Globus pallidus (tissue), 1 donor: ENCODE measurements at regions not wholly inside any gene's neighbourhood (a gene's known extent, or its start where the extent isn't known, plus 50 kb on each side); places are given as distances from the start of the nearest gene placed in this dataset.
"Not testable (repeated sequence)": the region's sequence is repeated elsewhere in the genome, so short reads cannot be mapped to it uniquely, and the experiment has no call there.

Source experiments
- DNase-seq: peaks from one replicate; pipeline ENCODE4 v3.0.0-alpha.2; 2015; ENCODE audit warnings: low spot score

GRCh38 chr7:81833401-81833800, 63.6 kb upstream of the HGF start:
- DNase-seq = no peak

DNA sequence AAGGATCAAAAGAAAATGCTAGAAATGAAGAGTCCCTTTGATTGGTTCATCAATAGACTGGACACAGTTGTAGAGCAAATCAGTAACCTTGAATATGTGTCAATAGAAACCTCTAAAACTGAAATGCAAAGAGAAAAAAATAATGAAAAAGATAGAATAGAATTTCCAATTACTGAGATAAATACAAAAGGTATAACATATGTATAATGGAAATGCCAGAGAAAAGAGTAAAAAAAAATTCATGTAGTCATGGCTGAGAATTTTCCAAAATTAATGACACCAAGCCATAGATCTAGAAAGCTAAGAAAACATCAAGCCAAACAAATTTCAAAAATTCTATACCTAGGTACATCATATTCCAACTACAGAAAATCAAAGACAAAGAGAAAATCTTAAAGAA, 62.0 kb upstream of the HGF start:
- DNase-seq = no peak

GRCh38 chr7:81829511-81829910, 59.7 kb upstream of the HGF start:
- not testable (repeated sequence) for DNase-seq

DNA sequence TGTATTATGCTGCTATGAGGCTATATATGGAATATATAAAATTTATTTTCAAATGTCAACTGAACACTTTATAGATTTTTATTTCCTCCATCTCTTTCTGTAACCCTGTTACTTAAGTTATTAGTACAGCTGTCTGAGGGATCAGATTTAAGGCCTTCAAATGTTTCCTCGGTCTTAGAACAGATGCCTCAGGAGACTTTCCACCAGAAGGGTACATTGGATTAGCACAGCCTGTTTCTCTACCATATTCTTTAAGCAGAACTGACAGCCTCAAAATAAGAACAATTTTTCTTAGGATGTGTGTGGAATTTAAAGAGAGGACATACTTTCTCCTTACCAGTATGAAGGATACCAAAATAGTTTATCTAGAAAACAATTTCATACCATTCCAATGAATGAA, 53.0 kb upstream of the HGF start:
- no peak for DNase-seq

DNA sequence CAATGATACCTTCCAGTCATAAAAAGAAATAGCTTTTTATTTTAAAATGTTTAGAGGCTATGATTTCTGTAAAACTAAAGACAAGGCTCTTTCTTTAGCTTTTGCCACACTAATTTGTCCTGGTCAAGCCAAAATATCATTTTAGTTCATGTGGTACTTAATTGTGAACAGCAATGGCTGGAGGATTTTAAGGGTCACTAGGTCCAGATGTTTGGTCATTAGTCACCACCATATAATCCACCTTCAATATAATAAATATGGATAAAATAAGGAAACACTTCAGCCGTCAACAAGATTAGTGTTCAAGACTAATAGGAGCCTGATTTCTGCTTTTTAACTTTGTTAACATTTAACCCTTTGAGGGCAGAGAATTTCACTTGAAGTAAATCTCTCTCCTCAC, 50.0 kb upstream of the HGF start:
- no peak for DNase-seq
